Activated naive CD4-positive, alpha-beta T cell treated with anti-CD3 and anti-CD28 coated beads, Interleukin-2, amount 10 ng/mL, durations not matched to agents 7 days and 5 days (primary cell): ENCODE measurements at regions not wholly inside any gene's neighbourhood (a gene's known extent, or its start where the extent isn't known, plus 50 kb on each side); places are given as distances from the start of the nearest gene placed in this dataset.

Experiments used
- CTCF ChIA-PET: fragments of 350-600 bp; sonication (Branson Sonifier 250); formaldehyde crosslinking; loops from one replicate; lab custom pipeline; 2021; ENCODE audit warnings: antibody characterized with exemption; lab: Charles Lee
- DNase-seq: peaks from one replicate; pipeline ENCODE4 v3.0.0-alpha.2; 2020
- H3K27ac Mint-ChIP-seq: one replicate; pipeline ENCODE4 v1.8.0; 2021; ENCODE audit warnings: mild to moderate bottlenecking, moderate library complexity, mixed read lengths
- H3K27me3 Mint-ChIP-seq: one replicate; pipeline ENCODE4 v1.8.0; 2021; ENCODE audit warnings: mild to moderate bottlenecking, mixed read lengths
- H3K36me3 Mint-ChIP-seq: one replicate; pipeline ENCODE4 v1.8.0; 2021; ENCODE audit warnings: mixed read lengths
- H3K4me1 Mint-ChIP-seq: one replicate; pipeline ENCODE4 v1.8.0; 2021; ENCODE audit warnings: mixed read lengths
- H3K4me3 Mint-ChIP-seq: one replicate; pipeline ENCODE4 v1.8.0; 2021; ENCODE audit warnings: mild to moderate bottlenecking, moderate library complexity, mixed read lengths
- H3K9me3 Mint-ChIP-seq: one replicate; pipeline ENCODE4 v1.8.0; 2021; ENCODE audit warnings: mixed read lengths

GRCh38 chr7:20035279-20035875 is 181.8 kb downstream of the MACC1 start:
- Mint-ChIP-seq H3K9me3 (peaks cover 1% of the 10 kb centered on the region), H3K36me3 (no peaks in the 10 kb centered on the region), H3K27ac (no peak overlapping the region), H3K4me1 (no peaks in the 10 kb centered on the region), H3K27me3 (no peaks in the 10 kb centered on the region), H3K4me3 (no peak overlapping the region)
- CTCF ChIA-PET: no interaction called here
- DNase-seq: no peak

GRCh38 chr7:20033621-20034400 is 183.4 kb downstream of the MACC1 start:
- no peaks in the 10 kb centered on the region for H3K4me1 Mint-ChIP-seq
- CTCF ChIA-PET: no interaction called here
- H3K36me3 Mint-ChIP-seq: no peaks in the 10 kb centered on the region
- DNase-seq: no peak
- H3K9me3 Mint-ChIP-seq: peaks cover 1% of the 10 kb centered on the region
- H3K27ac Mint-ChIP-seq: no peak overlapping the region
- no peak overlapping the region for H3K4me3 Mint-ChIP-seq
- H3K27me3 Mint-ChIP-seq: no peaks in the 10 kb centered on the region

- H3K27ac Mint-ChIP-seq: no peak overlapping the region
- no peak overlapping the region for H3K4me3 Mint-ChIP-seq
- no peaks in the 10 kb centered on the region for H3K27me3 Mint-ChIP-seq
- no peak for DNase-seq
- CTCF ChIA-PET: no interaction called here
- H3K9me3 Mint-ChIP-seq: no peaks in the 10 kb centered on the region
- H3K36me3 Mint-ChIP-seq: no peaks in the 10 kb centered on the region
- no peaks in the 10 kb centered on the region for H3K4me1 Mint-ChIP-seq
Observed at GRCh38 chr7:20032741-20033140, 184.4 kb downstream of the MACC1 start.

- no peak for DNase-seq
- no peak overlapping the region for H3K4me3 Mint-ChIP-seq
- no peaks in the 10 kb centered on the region for H3K27me3 Mint-ChIP-seq
- no peaks in the 10 kb centered on the region for H3K4me1 Mint-ChIP-seq
- CTCF ChIA-PET: no interaction called here
- H3K27ac Mint-ChIP-seq: no peak overlapping the region
- H3K36me3 Mint-ChIP-seq: no peaks in the 10 kb centered on the region
- no peaks in the 10 kb centered on the region for H3K9me3 Mint-ChIP-seq
Observed at GRCh38 chr7:20030915-20031362, 186.2 kb downstream of the MACC1 start.

- Mint-ChIP-seq H3K27ac (no peak overlapping the region), H3K36me3 (no peaks in the 10 kb centered on the region), H3K4me3 (no peak overlapping the region), H3K9me3 (no peaks in the 10 kb centered on the region), H3K27me3 (no peaks in the 10 kb centered on the region), H3K4me1 (no peaks in the 10 kb centered on the region)
- CTCF ChIA-PET: no interaction called here
- DNase-seq: no peak
Observed at GRCh38 chr7:20030417-20030816, 186.8 kb downstream of the MACC1 start.

GRCh38 chr7:20026762-20027161 is 190.4 kb downstream of the MACC1 start:
- H3K9me3 Mint-ChIP-seq: peaks cover 1% of the 10 kb centered on the region
- no peaks in the 10 kb centered on the region for H3K4me1 Mint-ChIP-seq
- H3K4me3 Mint-ChIP-seq: no peak overlapping the region
- CTCF ChIA-PET: no interaction called here
- no peak overlapping the region for H3K27ac Mint-ChIP-seq
- no peaks in the 10 kb centered on the region for H3K27me3 Mint-ChIP-seq
- no peak for DNase-seq
- no peaks in the 10 kb centered on the region for H3K36me3 Mint-ChIP-seq

- no peak overlapping the region for H3K4me3 Mint-ChIP-seq
- DNase-seq: no peak
- no peaks in the 10 kb centered on the region for H3K27me3 Mint-ChIP-seq
- no peaks in the 10 kb centered on the region for H3K4me1 Mint-ChIP-seq
- no peak overlapping the region for H3K27ac Mint-ChIP-seq
- H3K9me3 Mint-ChIP-seq: peaks cover 1% of the 10 kb centered on the region
- H3K36me3 Mint-ChIP-seq: no peaks in the 10 kb centered on the region
- CTCF ChIA-PET: no interaction called here
Observed at GRCh38 chr7:20021831-20022230, 195.4 kb downstream of the MACC1 start.

GRCh38 chr7:20021066-20021465 is 196.1 kb downstream of the MACC1 start:
- H3K36me3 Mint-ChIP-seq: no peaks in the 10 kb centered on the region
- no peaks in the 10 kb centered on the region for H3K27me3 Mint-ChIP-seq
- H3K9me3 Mint-ChIP-seq: peaks cover 1% of the 10 kb centered on the region
- no peaks in the 10 kb centered on the region for H3K4me1 Mint-ChIP-seq
- DNase-seq: no peak
- CTCF ChIA-PET: no interaction called here
- no peak overlapping the region for H3K4me3 Mint-ChIP-seq
- no peak overlapping the region for H3K27ac Mint-ChIP-seq

- no peak for DNase-seq
- CTCF ChIA-PET: no interaction called here
Observed at GRCh38 chr7:20019757-20020432, 197.3 kb downstream of the MACC1 start.

GRCh38 chr7:20016669-20017068 is 200.5 kb downstream of the MACC1 start:
- H3K27me3 Mint-ChIP-seq: no peaks in the 10 kb centered on the region
- CTCF ChIA-PET: no interaction called here
- H3K4me1 Mint-ChIP-seq: no peaks in the 10 kb centered on the region
- DNase-seq: no peak
- no peak overlapping the region for H3K4me3 Mint-ChIP-seq
- H3K27ac Mint-ChIP-seq: no peak overlapping the region
- no peaks in the 10 kb centered on the region for H3K9me3 Mint-ChIP-seq
- no peaks in the 10 kb centered on the region for H3K36me3 Mint-ChIP-seq

More at GRCh38 chr7:20019757-20020432, 197.3 kb downstream of the MACC1 start:
- Mint-ChIP-seq H3K4me1 (no peaks in the 10 kb centered on the region), H3K27me3 (no peaks in the 10 kb centered on the region), H3K9me3 (no peaks in the 10 kb centered on the region), H3K4me3 (no peak overlapping the region), H3K27ac (no peak overlapping the region), H3K36me3 (no peaks in the 10 kb centered on the region)

- Mint-ChIP-seq H3K27me3 (no peaks in the 10 kb centered on the region), H3K9me3 (peaks cover 1% of the 10 kb centered on the region), H3K4me3 (no peak overlapping the region), H3K4me1 (no peaks in the 10 kb centered on the region), H3K27ac (no peak overlapping the region), H3K36me3 (no peaks in the 10 kb centered on the region)
- no peak for DNase-seq
- CTCF ChIA-PET: no interaction called here
Observed at GRCh38 chr7:20013536-20013935, 203.6 kb downstream of the MACC1 start.

- CTCF ChIA-PET: no interaction called here
- no peak overlapping the region for H3K4me3 Mint-ChIP-seq
Observed at GRCh38 chr7:20012100-20012499, 205.1 kb downstream of the MACC1 start.

GRCh38 chr7:20010877-20011276 is 206.3 kb downstream of the MACC1 start:
- H3K4me1 Mint-ChIP-seq: no peaks in the 10 kb centered on the region
- CTCF ChIA-PET: no interaction called here
- H3K9me3 Mint-ChIP-seq: peaks cover 1% of the 10 kb centered on the region
- no peak for DNase-seq
- no peaks in the 10 kb centered on the region for H3K27me3 Mint-ChIP-seq
- H3K36me3 Mint-ChIP-seq: no peaks in the 10 kb centered on the region
- no peak overlapping the region for H3K27ac Mint-ChIP-seq
- H3K4me3 Mint-ChIP-seq: no peak overlapping the region

More at GRCh38 chr7:20012100-20012499, 205.1 kb downstream of the MACC1 start:
- Mint-ChIP-seq H3K4me1 (no peaks in the 10 kb centered on the region), H3K36me3 (no peaks in the 10 kb centered on the region), H3K27me3 (no peaks in the 10 kb centered on the region), H3K27ac (no peak overlapping the region), H3K9me3 (peaks cover 1% of the 10 kb centered on the region)
- DNase-seq: no peak

GRCh38 chr7:20007510-20007909 is 209.7 kb downstream of the MACC1 start:
- H3K9me3 Mint-ChIP-seq: peaks cover 1% of the 10 kb centered on the region
- no peaks in the 10 kb centered on the region for H3K27me3 Mint-ChIP-seq
- DNase-seq: no peak
- CTCF ChIA-PET: no interaction called here
- H3K27ac Mint-ChIP-seq: no peak overlapping the region
- H3K36me3 Mint-ChIP-seq: no peaks in the 10 kb centered on the region
- H3K4me1 Mint-ChIP-seq: no peaks in the 10 kb centered on the region
- H3K4me3 Mint-ChIP-seq: no peak overlapping the region

GRCh38 chr7:20005081-20005480 is 212.1 kb downstream of the MACC1 start:
- Mint-ChIP-seq H3K4me1 (no peaks in the 10 kb centered on the region), H3K27ac (no peak overlapping the region), H3K27me3 (no peaks in the 10 kb centered on the region), H3K4me3 (no peak overlapping the region), H3K9me3 (peaks cover 1% of the 10 kb centered on the region), H3K36me3 (no peaks in the 10 kb centered on the region)
- CTCF ChIA-PET: no interaction called here
- no peak for DNase-seq
